ENCODE measurements at regions not wholly inside any gene's neighbourhood (a gene's known extent, or its start where the extent isn't known, plus 50 kb on each side); places are given as distances from the start of the nearest gene placed in this dataset.

GRCh38 chr6:140779991-140780596 is 1352.6 kb upstream of the GJE1 start:
- 79% methylated on average over 5 of the region's 5 CpGs for WGBS
- TF ChIP-seq CTCF (IDR thresholded peaks at IDR 0.05): no peak
- Histone ChIP-seq H3K9me3 (no peaks in the 10 kb centered on the region), H3K27me3 (replicated peaks; ENCODE audit: insufficient read depth) (no peaks in the 10 kb centered on the region), H3K27ac (no peak overlapping the region), H3K36me3 (no peaks in the 10 kb centered on the region), H3K4me1 (replicated peaks) (peaks cover 2% of the 10 kb centered on the region), H3K4me3 (no peak overlapping the region)
- intact Hi-C loops (cut with DNase I): no loop called here
- DNase-seq (ENCODE audit: low spot score): no peak

DNA sequence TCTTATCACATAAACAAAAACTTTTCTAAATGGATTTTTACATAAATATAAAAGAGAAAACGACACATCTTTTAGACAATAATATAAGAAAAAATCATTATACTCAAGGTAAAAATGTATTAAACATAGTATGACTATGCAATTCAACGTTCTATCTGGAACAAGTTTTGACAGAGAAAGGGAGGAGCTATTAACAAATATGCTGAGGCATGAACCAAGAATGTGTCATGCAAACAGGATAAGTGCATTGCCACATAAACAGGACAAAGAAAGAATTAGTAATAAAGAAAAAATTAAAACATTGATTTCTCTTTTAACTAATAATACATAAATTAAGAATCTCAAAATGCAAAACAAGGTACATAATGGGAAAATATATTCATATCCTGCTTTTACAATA is 1353.4 kb upstream of the GJE1 start:
- Histone ChIP-seq H3K4me3 (no peak overlapping the region), H3K27ac (no peak overlapping the region), H3K9me3 (no peaks in the 10 kb centered on the region), H3K36me3 (no peaks in the 10 kb centered on the region), H3K4me1 (replicated peaks) (peaks cover 2% of the 10 kb centered on the region), H3K27me3 (replicated peaks; ENCODE audit: insufficient read depth) (no peaks in the 10 kb centered on the region)
- no peak for DNase-seq (ENCODE audit: low spot score)
- 74% methylated on average over 2 of the region's 2 CpGs for WGBS
- intact Hi-C loops (cut with DNase I): no loop called here
- TF ChIP-seq POLR2AphosphoS5 (IDR thresholded peaks at IDR 0.05) (no peak), POLR2A (IDR thresholded peaks at IDR 0.05) (no peak), CTCF (IDR thresholded peaks at IDR 0.05) (no peak)

GRCh38 chr6:140777780-140778179 is 1354.9 kb upstream of the GJE1 start:
- Histone ChIP-seq H3K4me1 (replicated peaks) (peaks cover 2% of the 10 kb centered on the region), H3K9me3 (no peaks in the 10 kb centered on the region), H3K27me3 (replicated peaks; ENCODE audit: insufficient read depth) (no peaks in the 10 kb centered on the region), H3K27ac (no peak overlapping the region), H3K4me3 (no peak overlapping the region), H3K36me3 (no peaks in the 10 kb centered on the region)
- TF ChIP-seq POLR2AphosphoS5 (IDR thresholded peaks at IDR 0.05) (no peak), CTCF (IDR thresholded peaks at IDR 0.05) (no peak), POLR2A (IDR thresholded peaks at IDR 0.05) (no peak)
- 74% methylated on average over 4 of the region's 4 CpGs for WGBS
- DNase-seq (ENCODE audit: low spot score): no peak
- intact Hi-C loops (cut with DNase I): no loop called here

DNA sequence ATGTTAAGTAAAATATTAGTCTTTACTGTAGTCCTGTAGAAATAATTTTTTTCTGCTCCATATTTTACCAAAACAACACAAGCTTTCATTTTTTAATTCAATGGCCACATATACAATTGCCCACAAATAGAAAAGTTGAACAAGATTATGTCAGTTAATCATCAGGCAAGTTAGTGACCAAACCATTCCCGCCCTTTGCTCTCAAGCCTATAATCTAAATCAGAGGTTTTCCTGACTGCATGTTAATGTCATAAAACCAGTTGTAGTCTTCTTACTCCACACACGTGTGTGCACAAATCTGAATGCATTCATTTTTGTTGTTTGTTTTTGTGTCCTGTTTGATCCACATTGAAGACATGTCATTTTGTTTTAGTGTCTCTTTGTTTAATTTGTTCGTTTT is 1357.7 kb upstream of the GJE1 start:
- intact Hi-C loops (cut with DNase I): no loop called here

More for the DNA sequence above, 1357.7 kb upstream of the GJE1 start:
- no peaks in the 10 kb centered on the region for H3K9me3 ChIP-seq
- no peak overlapping the region for H3K4me3 ChIP-seq
- no peak for TF ChIP-seq POLR2A (IDR thresholded peaks at IDR 0.05)
- TF ChIP-seq CTCF (IDR thresholded peaks at IDR 0.05): no peak
- TF ChIP-seq POLR2AphosphoS5 (IDR thresholded peaks at IDR 0.05): no peak
- H3K27ac ChIP-seq: no peak overlapping the region
- DNase-seq (ENCODE audit: low spot score): no peak
- no peaks in the 10 kb centered on the region for H3K36me3 ChIP-seq
- H3K4me1 ChIP-seq (replicated peaks): peaks cover 2% of the 10 kb centered on the region
- WGBS: 44% methylated on average over 3 of the region's 3 CpGs
- H3K27me3 ChIP-seq (replicated peaks; ENCODE audit: insufficient read depth): no peaks in the 10 kb centered on the region
